ENCODE measurements at regions not wholly inside any gene's neighbourhood (a gene's known extent, or its start where the extent isn't known, plus 50 kb on each side); places are given as distances from the start of the nearest gene placed in this dataset.

- no peak for TF ChIP-seq CTCF (IDR thresholded peaks at IDR 0.05)
- no peak for TF ChIP-seq POLR2A (IDR thresholded peaks at IDR 0.05)
Observed at GRCh38 chrX:46279214-46279924, 265.9 kb downstream of the ZNF674 start.
